CD4-positive, CD25-positive, alpha-beta regulatory T cell (primary cell): ENCODE measurements at regions not wholly inside any gene's neighbourhood (a gene's known extent, or its start where the extent isn't known, plus 50 kb on each side); places are given as distances from the start of the nearest gene placed in this dataset.

Experiments
- ATAC-seq, 2 donors: fragments of 150-1000 bp; cut with Tn5 transposase; one replicate each; pipeline ENCODE4 v1.10.0; 2021; ENCODE audit warnings: low read depth in 2 of 2, moderate number of reproducible peaks in 2 of 2, moderate library complexity in 1 of 2
- DNase-seq, 3 donors: peaks; one replicate each; pipeline versions ENCODE4 v3.0.0 to v3.0.0-alpha.2; 2012 to 2022; ENCODE audit warnings: mixed read lengths in 1 of 3
- H3K27ac ChIP-seq: one replicate; pipeline ENCODE4 v1.7.0; 2013; ENCODE audit warnings: mild to moderate bottlenecking, low read length; ENCODE audit not compliant: insufficient read depth, poor library complexity, severe bottlenecking
- H3K27me3 ChIP-seq: one replicate; pipeline ENCODE4 v1.7.0; 2013; ENCODE audit warnings: low read length; ENCODE audit not compliant: control insufficient read depth, insufficient read depth
- H3K36me3 ChIP-seq: one replicate; pipeline ENCODE4 v1.7.0; 2013; ENCODE audit warnings: mild to moderate bottlenecking, low read length, moderate library complexity; ENCODE audit not compliant: control insufficient read depth, insufficient read depth
- H3K4me1 ChIP-seq: 2 replicates; pipeline ENCODE4 v1.7.0; 2013; ENCODE audit warnings: mild to moderate bottlenecking, low read length; ENCODE audit not compliant: insufficient read depth, control insufficient read depth, poor library complexity, severe bottlenecking
- H3K4me3 ChIP-seq: one replicate; pipeline ENCODE4 v1.7.0; 2013; ENCODE audit warnings: low read depth, mild to moderate bottlenecking, low read length, moderate library complexity
- H3K9me3 ChIP-seq, 2 experiments: 1 replicate in 1 of 2; 2 replicates in 1 of 2; pipeline ENCODE4 v1.7.0; 2013; ENCODE audit warnings: low read length in 2 of 2, mild to moderate bottlenecking in 1 of 2, moderate library complexity in 1 of 2; ENCODE audit not compliant: control insufficient read depth in 2 of 2
- H3K27ac Mint-ChIP-seq, 3 donors: one replicate each; pipeline ENCODE4 v1.8.0; 2020 to 2022; ENCODE audit warnings: mild to moderate bottlenecking in 3 of 3, mixed read lengths in 3 of 3, moderate library complexity in 2 of 3
- H3K27me3 Mint-ChIP-seq: one replicate; pipeline ENCODE4 v1.8.0; 2022; ENCODE audit warnings: mild to moderate bottlenecking, mixed read lengths
- H3K36me3 Mint-ChIP-seq: one replicate; pipeline ENCODE4 v1.8.0; 2020; ENCODE audit warnings: mixed read lengths
- H3K4me1 Mint-ChIP-seq, 4 donors: one replicate each; pipeline ENCODE4 v1.8.0; 2020 to 2022; ENCODE audit warnings: mixed read lengths in 4 of 4, mild to moderate bottlenecking in 1 of 4
- H3K4me3 Mint-ChIP-seq, 4 donors: one replicate each; pipeline ENCODE4 v1.8.0; 2020 to 2022; ENCODE audit warnings: mild to moderate bottlenecking in 4 of 4, mixed read lengths in 4 of 4, moderate library complexity in 3 of 4
- H3K9me3 Mint-ChIP-seq, 7 donors: one replicate each; pipeline ENCODE4 v1.8.0; 2020 to 2022; ENCODE audit warnings: mixed read lengths in 7 of 7, mild to moderate bottlenecking in 3 of 7, moderate library complexity in 2 of 7

DNA sequence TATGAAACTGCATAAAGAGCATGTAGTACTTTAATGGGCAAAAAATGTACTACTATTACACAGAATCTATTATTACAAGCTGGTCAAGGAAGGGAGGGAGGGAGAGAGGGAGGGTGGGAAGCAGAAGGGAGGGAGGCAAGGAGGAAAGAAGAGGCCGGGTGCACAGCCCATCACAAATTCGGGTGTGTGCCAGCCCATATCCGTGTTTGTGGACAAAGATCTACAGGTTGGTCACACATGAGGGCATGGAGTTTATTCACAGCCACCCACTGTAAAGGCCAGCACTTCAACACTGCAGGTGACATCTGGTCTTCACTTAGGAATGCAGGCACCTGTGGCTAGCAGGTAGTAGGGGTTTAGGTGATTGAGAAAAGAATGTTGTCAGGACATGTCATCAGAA is 352.5 kb upstream of the NBEA start:
- Mint-ChIP-seq H3K27ac (no peak overlapping the region), H3K4me1 (no peaks in the 10 kb centered on the region), H3K4me3 (no peak overlapping the region), H3K27me3 (no peaks in the 10 kb centered on the region), H3K36me3 (no peaks in the 10 kb centered on the region), H3K9me3 (peaks cover 0 to 11% (median 5%) of the 10 kb centered on the region in 7 donors)
- no peak overlapping the region for H3K27ac ChIP-seq
- no peaks in the 10 kb centered on the region for H3K27me3 ChIP-seq
- no peaks in the 10 kb centered on the region for H3K36me3 ChIP-seq
- H3K9me3 ChIP-seq: no peaks in the 10 kb centered on the region
- no peak for ATAC-seq
- H3K4me3 ChIP-seq: no peak overlapping the region
- H3K4me1 ChIP-seq: no peaks in the 10 kb centered on the region
- no peak for DNase-seq

DNA sequence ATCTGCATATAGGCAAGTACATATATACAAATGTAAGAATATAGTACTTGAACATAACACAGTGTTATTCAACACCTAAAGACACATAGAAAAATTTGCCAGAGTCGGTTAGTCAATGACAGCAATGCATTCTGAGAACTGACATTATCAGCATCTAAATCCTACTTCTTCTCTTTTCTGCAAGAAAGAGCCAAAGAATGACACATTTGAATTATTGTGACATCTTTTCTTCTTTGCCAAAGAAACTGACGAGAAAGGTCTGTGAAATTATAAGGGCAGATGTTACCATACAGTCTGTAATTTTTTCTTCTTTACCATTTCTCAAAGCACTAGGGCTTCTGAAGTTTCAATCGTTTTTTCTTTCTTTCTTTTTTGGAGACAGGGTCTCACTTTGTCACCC is 350.9 kb upstream of the NBEA start:
- Mint-ChIP-seq H3K27ac (no peak overlapping the region), H3K9me3 (peaks cover 0 to 9% (median 8%) of the 10 kb centered on the region in 7 donors), H3K36me3 (no peaks in the 10 kb centered on the region), H3K27me3 (no peaks in the 10 kb centered on the region), H3K4me3 (no peak overlapping the region), H3K4me1 (no peaks in the 10 kb centered on the region)
- DNase-seq (no peak), ATAC-seq (no peak)
- no peaks in the 10 kb centered on the region for H3K36me3 ChIP-seq
- no peak overlapping the region for H3K27ac ChIP-seq
- H3K4me1 ChIP-seq: no peaks in the 10 kb centered on the region
- no peaks in the 10 kb centered on the region for H3K9me3 ChIP-seq
- H3K27me3 ChIP-seq: no peaks in the 10 kb centered on the region
- no peak overlapping the region for H3K4me3 ChIP-seq

DNA sequence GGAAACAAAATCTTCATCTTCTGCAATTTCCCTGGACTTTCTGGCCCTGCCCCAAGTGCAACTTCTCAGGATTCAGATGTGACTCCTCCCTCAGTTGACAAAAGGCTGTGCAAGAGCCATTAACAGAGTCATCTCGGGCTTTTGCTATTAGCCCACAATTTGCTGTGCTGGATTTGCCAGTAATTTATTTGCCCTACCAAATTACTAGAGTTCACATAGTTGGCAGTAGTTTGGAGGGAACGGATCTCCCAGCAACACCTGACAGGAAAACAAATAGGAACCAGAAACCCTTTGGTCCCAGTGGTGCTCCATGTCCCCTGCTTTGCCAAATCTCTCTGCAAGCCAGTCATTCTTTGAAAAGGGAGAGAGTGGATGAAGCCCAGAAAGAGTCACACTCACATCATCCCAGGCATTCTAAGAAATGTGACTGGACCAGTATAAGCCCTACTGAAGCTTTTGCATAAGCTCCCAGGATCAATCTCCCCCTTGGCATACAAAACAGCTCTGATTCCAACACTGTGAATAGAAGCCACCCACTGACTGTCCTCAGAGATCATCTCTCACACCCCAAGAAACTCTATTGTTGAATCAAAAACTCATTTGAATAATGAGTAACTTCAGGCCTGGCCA is 350.1 kb upstream of the NBEA start:
- H3K4me3 Mint-ChIP-seq: no peak overlapping the region
- ATAC-seq: no peak
- H3K9me3 Mint-ChIP-seq: peaks cover 0 to 11% (median 6%) of the 10 kb centered on the region in 7 donors
- Histone ChIP-seq H3K36me3 (no peaks in the 10 kb centered on the region), H3K9me3 (no peaks in the 10 kb centered on the region), H3K4me1 (no peaks in the 10 kb centered on the region), H3K27me3 (no peaks in the 10 kb centered on the region), H3K4me3 (no peak overlapping the region), H3K27ac (no peak overlapping the region)
- DNase-seq: no peak
- H3K36me3 Mint-ChIP-seq: no peaks in the 10 kb centered on the region
- H3K27me3 Mint-ChIP-seq: no peaks in the 10 kb centered on the region
- no peak overlapping the region for H3K27ac Mint-ChIP-seq
- H3K4me1 Mint-ChIP-seq: no peaks in the 10 kb centered on the region

DNA sequence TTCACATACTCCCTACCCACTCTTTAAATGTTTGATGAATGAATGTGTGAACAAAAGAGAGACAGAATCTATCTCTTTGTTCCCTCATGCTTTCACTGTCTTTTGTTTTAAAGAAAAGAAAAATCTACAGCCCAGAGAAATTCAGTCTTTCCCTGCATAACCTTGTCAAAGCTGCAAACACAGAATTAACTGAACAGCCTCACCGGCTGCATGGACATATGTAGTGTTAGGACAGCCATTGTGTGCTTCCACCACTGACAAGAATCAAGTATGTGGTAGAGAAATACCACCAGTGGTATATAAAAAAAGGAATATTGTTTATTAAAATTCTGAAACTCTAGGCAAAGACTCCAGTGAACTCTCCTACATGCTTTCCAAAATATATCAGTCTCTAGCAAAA is 348.4 kb upstream of the NBEA start:
- DNase-seq: no peak
- Mint-ChIP-seq H3K27ac (no peak overlapping the region), H3K9me3 (peaks cover 0 to 14% (median 6%) of the 10 kb centered on the region in 7 donors), H3K36me3 (no peaks in the 10 kb centered on the region), H3K27me3 (no peaks in the 10 kb centered on the region), H3K4me3 (no peak overlapping the region), H3K4me1 (no peaks in the 10 kb centered on the region)
- Histone ChIP-seq H3K27me3 (no peaks in the 10 kb centered on the region), H3K4me1 (no peaks in the 10 kb centered on the region), H3K36me3 (no peaks in the 10 kb centered on the region), H3K27ac (no peak overlapping the region), H3K4me3 (no peak overlapping the region), H3K9me3 (no peaks in the 10 kb centered on the region)
- ATAC-seq: no peak

DNA sequence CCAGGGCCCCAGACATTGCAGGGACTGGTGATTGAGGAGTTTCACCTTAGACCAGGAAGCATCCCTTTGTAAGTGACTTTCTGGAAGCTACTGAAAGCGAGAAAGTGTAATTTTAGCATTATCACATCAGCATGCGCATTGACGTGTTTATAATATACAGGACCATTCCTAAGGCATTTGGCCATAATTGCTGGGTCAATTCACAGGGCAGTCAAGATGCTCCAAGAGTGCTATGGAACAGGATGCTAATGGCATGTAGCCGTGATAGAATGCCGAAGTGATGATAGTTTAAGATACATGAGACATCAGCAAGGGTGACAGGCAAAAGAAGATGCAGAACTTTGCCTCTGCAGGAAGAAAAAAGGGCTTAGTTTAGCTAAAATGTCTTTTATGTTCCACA is 347.6 kb upstream of the NBEA start:
- ATAC-seq: no peak
- H3K27ac ChIP-seq: no peak overlapping the region
- H3K4me1 ChIP-seq: no peaks in the 10 kb centered on the region
- H3K4me3 Mint-ChIP-seq: no peak overlapping the region
- no peaks in the 10 kb centered on the region for H3K27me3 ChIP-seq
- no peaks in the 10 kb centered on the region for H3K36me3 ChIP-seq
- H3K4me3 ChIP-seq: no peak overlapping the region
- no peaks in the 10 kb centered on the region for H3K27me3 Mint-ChIP-seq
- no peak for DNase-seq
- no peaks in the 10 kb centered on the region for H3K36me3 Mint-ChIP-seq
- no peak overlapping the region for H3K27ac Mint-ChIP-seq
- H3K9me3 ChIP-seq: no peaks in the 10 kb centered on the region
- no peaks in the 10 kb centered on the region for H3K4me1 Mint-ChIP-seq
- H3K9me3 Mint-ChIP-seq: peaks cover 0 to 14% (median 6%) of the 10 kb centered on the region in 7 donors

DNA sequence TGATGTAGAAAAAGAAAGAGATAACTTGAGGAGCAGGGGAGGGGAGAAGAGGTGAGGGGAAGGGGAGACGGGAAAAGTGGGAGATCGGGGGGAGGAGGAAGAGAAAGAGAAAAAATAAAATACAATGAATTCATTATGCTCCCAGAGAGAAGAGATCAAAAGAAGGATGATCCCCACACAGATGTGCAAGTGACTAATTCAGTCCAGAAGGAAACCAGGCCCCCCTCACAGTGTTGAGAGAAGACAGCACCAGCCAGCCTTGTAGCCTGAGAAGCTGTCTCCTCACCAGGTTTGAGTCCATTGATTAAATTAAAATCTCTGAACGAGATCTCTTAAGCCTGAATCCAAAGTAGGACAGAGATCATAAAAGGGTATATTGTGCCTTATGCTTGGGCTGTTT is 333.7 kb upstream of the NBEA start:
- H3K27me3 ChIP-seq: no peaks in the 10 kb centered on the region
- DNase-seq (no peak), ATAC-seq (no peak)
- H3K4me3 Mint-ChIP-seq: no peak overlapping the region
- no peaks in the 10 kb centered on the region for H3K36me3 ChIP-seq
- no peaks in the 10 kb centered on the region for H3K36me3 Mint-ChIP-seq
- no peaks in the 10 kb centered on the region for H3K27me3 Mint-ChIP-seq
- no peak overlapping the region for H3K27ac Mint-ChIP-seq
- no peaks in the 10 kb centered on the region for H3K4me1 ChIP-seq
- H3K4me3 ChIP-seq: no peak overlapping the region
- no peak overlapping the region for H3K27ac ChIP-seq
- peaks cover 0 to 8% (median 6%) of the 10 kb centered on the region in 7 donors for H3K9me3 Mint-ChIP-seq
- H3K4me1 Mint-ChIP-seq: no peaks in the 10 kb centered on the region
- H3K9me3 ChIP-seq: no peaks in the 10 kb centered on the region

DNA sequence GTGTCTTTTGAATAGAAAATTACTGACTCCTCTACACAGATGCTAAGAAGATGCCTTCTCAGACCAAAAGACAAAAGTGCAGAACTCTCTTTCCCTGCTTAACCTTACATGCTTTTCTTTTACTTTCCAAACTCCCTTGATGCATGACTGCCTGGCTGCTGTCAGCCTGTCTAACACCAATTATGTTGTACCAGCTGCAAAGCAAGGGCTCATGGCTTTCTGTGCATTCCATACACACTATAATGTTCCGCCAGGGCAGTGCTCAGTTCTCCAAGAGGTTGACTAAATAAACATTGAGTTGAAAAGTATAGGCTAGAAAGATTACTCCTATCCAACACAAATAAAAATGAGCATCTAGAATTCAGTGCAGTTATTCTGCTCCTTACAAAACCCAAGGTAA is 330.4 kb upstream of the NBEA start:
- Histone ChIP-seq H3K4me1 (no peaks in the 10 kb centered on the region), H3K27me3 (no peaks in the 10 kb centered on the region), H3K9me3 (no peaks in the 10 kb centered on the region), H3K4me3 (no peak overlapping the region), H3K27ac (no peak overlapping the region), H3K36me3 (no peaks in the 10 kb centered on the region)
- Mint-ChIP-seq H3K9me3 (peaks cover 4 to 10% (median 6%) of the 10 kb centered on the region in 7 donors), H3K4me1 (no peaks in the 10 kb centered on the region), H3K36me3 (no peaks in the 10 kb centered on the region), H3K4me3 (no peak overlapping the region), H3K27ac (no peak overlapping the region), H3K27me3 (no peaks in the 10 kb centered on the region)
- DNase-seq: no peak
- no peak for ATAC-seq

DNA sequence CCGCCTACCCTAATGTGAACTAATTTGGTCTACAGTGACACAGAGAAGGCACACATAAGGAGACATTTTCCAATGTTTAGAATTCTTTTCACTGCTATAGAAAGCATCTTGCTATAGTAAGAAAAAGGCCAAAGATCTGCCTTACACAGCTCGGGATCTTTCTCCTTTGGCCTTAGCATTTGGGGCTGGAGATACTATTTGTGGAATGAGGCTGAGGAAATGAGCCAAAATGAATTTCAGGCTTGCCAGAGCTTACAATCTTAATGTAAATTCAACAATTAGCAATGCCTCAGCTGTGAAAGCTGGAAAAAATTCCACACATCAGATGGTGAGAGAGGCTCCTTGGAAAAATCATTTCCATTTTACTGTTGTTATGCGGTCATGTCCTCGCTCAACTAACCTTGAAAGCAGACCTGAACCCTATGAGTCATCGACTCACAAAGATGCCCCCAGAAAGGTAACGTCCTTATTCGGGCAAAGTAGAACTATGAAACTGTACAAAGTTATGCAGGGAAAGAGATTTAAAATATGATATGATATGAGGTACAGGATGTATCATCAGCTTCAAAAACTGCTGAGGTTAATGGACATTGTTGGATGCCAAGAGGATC is 324.5 kb upstream of the NBEA start:
- H3K27me3 Mint-ChIP-seq: no peaks in the 10 kb centered on the region
- Histone ChIP-seq H3K27ac (no peak overlapping the region), H3K9me3 (no peaks in the 10 kb centered on the region), H3K27me3 (no peaks in the 10 kb centered on the region), H3K4me1 (no peaks in the 10 kb centered on the region), H3K36me3 (no peaks in the 10 kb centered on the region), H3K4me3 (no peak overlapping the region)
- no peak for ATAC-seq
- no peak for DNase-seq
- H3K27ac Mint-ChIP-seq: no peak overlapping the region
- H3K4me3 Mint-ChIP-seq: no peak overlapping the region
- H3K36me3 Mint-ChIP-seq: no peaks in the 10 kb centered on the region
- H3K4me1 Mint-ChIP-seq: no peaks in the 10 kb centered on the region
- peaks cover 0 to 12% (median 4%) of the 10 kb centered on the region in 7 donors for H3K9me3 Mint-ChIP-seq
